ENCODE measurements at regions not wholly inside any gene's neighbourhood (a gene's known extent, or its start where the extent isn't known, plus 50 kb on each side); places are given as distances from the start of the nearest gene placed in this dataset.

DNA sequence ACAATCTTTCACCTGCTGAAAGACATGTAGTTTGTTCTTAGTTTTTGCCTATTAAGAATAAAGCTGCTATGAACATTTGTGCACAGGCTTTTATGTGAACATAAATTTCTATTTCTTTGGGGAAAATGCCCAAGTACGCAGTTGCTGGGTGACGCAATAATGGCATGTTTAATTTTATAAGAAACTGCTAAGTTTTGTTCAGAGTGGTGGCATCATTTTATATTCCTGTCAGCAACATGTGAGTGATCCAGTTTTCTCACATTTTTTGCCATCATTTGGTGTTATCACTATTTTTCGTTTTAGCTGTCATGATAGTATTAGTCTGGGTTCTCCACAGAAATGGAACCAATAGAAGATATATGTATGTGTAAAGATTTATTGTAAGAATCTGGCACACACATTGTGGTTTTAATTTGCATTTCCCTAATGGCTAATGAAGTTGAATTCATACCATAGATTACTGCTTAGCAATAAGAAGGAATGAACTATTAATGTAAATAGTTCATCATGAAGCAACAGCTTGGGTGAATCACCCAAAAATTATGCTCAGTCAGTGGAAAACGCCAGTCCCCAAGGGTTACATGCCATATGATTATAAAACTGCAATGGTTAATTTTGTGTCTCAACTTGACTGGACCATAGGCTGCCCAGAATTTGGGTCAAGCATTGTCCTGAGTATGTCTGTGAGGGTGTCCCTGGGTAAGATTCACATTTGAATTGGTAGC lies 358.6 kb downstream of the MSX2 start:
- H3K56ac ChIP-seq (ENCODE audit: extremely low read depth, insufficient read depth, low read length), result no peak overlapping the region
- peak; percentile 42; the same call in 1 of the 2 replicates for ATAC-seq (ENCODE audit: low read depth)
- no peaks in the 10 kb centered on the region for H3K27me3 ChIP-seq (ENCODE audit: control insufficient read depth, insufficient read depth, low read length)
- H2BK5ac ChIP-seq (ENCODE audit: low read depth, low read length, poor library complexity, severe bottlenecking), result peak overlapping the region; percentile 30
- ChIA-PET CTCF (interaction anchor here (0.9 kb wide), 1 partner anchor 24 kb away, joined by 3 read pairs; no protein-coding TSS in a partner anchor), POLR2A (ENCODE audit: unreplicated experiment) (no interaction called here)
- intact Hi-C loops (cut with micrococcal nuclease), result no loop called here
- H3K27ac ChIP-seq (ENCODE audit: insufficient read depth, low read length), result no peak overlapping the region
- H3K4me2 ChIP-seq (ENCODE audit: low read depth, low read length), result no peak overlapping the region
- no peak overlapping the region for H2BK20ac ChIP-seq (ENCODE audit: low read depth, low read length)
- dilution Hi-C loops (cut with HindIII; ENCODE audit: low sequenced_read_pairs, unreplicated experiment), result no loop called here
- H3K9me1 ChIP-seq (ENCODE audit: insufficient read depth, low read length), result no peaks in the 10 kb centered on the region
- no peak overlapping the region for H3K4ac ChIP-seq (ENCODE audit: low read depth, low read length)
- no peak overlapping the region for H2AK5ac ChIP-seq (ENCODE audit: low read depth, low read length)
- no peaks in the 10 kb centered on the region for H3K4me1 ChIP-seq (ENCODE audit: control insufficient read depth, insufficient read depth, low read length)
- H2AK9ac ChIP-seq (replicated peaks; ENCODE audit: low read depth, low read length, poor library complexity), result no peak overlapping the region
- H4K8ac ChIP-seq (ENCODE audit: low read depth in 2 of 2, low read length in 2 of 2), result no peak overlapping the region
- WGBS, 2 experiments (ENCODE audit: extremely low coverage in 2 of 2, insufficient read length in 1 of 2), result 80% methylated on average over 1 of the region's 4 CpGs; no CpG with 5 or more reads in 1 of the 2 experiments
- H2BK120ac ChIP-seq (ENCODE audit: low read depth, low read length), result no peak overlapping the region
- H4K20me1 ChIP-seq (ENCODE audit: insufficient read depth, low read length), result no peaks in the 10 kb centered on the region
- H3K79me1 ChIP-seq (ENCODE audit: low read depth in 1 of 2, low read length in 2 of 2), result no peaks in the 10 kb centered on the region
- no peak overlapping the region for H4K5ac ChIP-seq (ENCODE audit: low read depth, low read length)
- no peak overlapping the region for H2BK15ac ChIP-seq (ENCODE audit: low read depth, low read length)
- H2AFZ ChIP-seq (replicated peaks; ENCODE audit: low read length, poor library complexity), result no peak overlapping the region
- H3K9ac ChIP-seq (ENCODE audit: low read depth, low read length), result no peak overlapping the region
- H3K14ac ChIP-seq (replicated peaks; ENCODE audit: low read depth, low read length), result no peak overlapping the region
- H3K36me3 ChIP-seq (ENCODE audit: control insufficient read depth, insufficient read depth, low read length), result no peaks in the 10 kb centered on the region
- peak overlapping the region; percentile 74; the same call in 1 of the 2 replicates for H3K18ac ChIP-seq (ENCODE audit: low read depth, low read length)
- DNase-seq, result peak; percentile 20
- no peak overlapping the region for H3K23ac ChIP-seq (ENCODE audit: low read depth, low read length)
- TF ChIP-seq CEBPB (IDR thresholded peaks at IDR 0.05; ENCODE audit: low read depth, low read length) (peak; percentile 42; the same call in 1 of the 2 replicates), POLR2A (IDR thresholded peaks at IDR 0.05; ENCODE audit: low read depth, low read length) (no peak)
- H4K91ac ChIP-seq (ENCODE audit: insufficient read depth, low read depth, low read length), result no peak overlapping the region
- H3K4me3 ChIP-seq (ENCODE audit: insufficient read depth, low read depth, low read length), result no peak overlapping the region
- peaks cover 6% of the 10 kb centered on the region; the same call in 1 of the 2 replicates for H3K9me3 ChIP-seq (ENCODE audit: control insufficient read depth, insufficient read depth, low read length)
- BruUV-seq (replicated peaks), result no TSS peak
- in situ Hi-C loops (cut with MboI; ENCODE audit: low sequenced_read_pairs), result no loop called here
